WTC11 (cell line): ENCODE measurements at regions not wholly inside any gene's neighbourhood (a gene's known extent, or its start where the extent isn't known, plus 50 kb on each side); places are given as distances from the start of the nearest gene placed in this dataset.

ENCODE experiments used
- CREM ChIP-seq: sonication (generic); formaldehyde crosslinking; IDR thresholded peaks from 2 replicates; pipeline ENCODE4 v1.8.1; 2022; ENCODE audit warnings: mild to moderate bottlenecking, missing genetic modification reagents, moderate library complexity
- CTCF ChIP-seq: fragments of 200-600 bp; IDR thresholded peaks from 2 replicates; pipeline ENCODE4 v1.8.0; 2022; ENCODE audit warnings: antibody characterized with exemption
- E2F4 ChIP-seq: sonication (generic); formaldehyde crosslinking; IDR thresholded peaks from 2 replicates; pipeline ENCODE4 v1.8.1; 2022; ENCODE audit warnings: low read depth, mild to moderate bottlenecking, moderate library complexity, missing genetic modification reagents, borderline replicate concordance
- FOXJ3 ChIP-seq: sonication (generic); formaldehyde crosslinking; IDR thresholded peaks from 2 replicates; pipeline ENCODE4 v1.9.0; 2021; ENCODE audit warnings: missing genetic modification reagents, mild to moderate bottlenecking, borderline replicate concordance
- KAT7 ChIP-seq: sonication (generic); formaldehyde crosslinking; IDR thresholded peaks from 2 replicates; pipeline ENCODE4 v1.8.1; 2023; ENCODE audit warnings: missing genetic modification reagents, mild to moderate bottlenecking, borderline replicate concordance
- MYBL2 ChIP-seq: sonication (generic); formaldehyde crosslinking; IDR thresholded peaks from 2 replicates; pipeline ENCODE4 v1.8.1; 2023; ENCODE audit warnings: mild to moderate bottlenecking, moderate library complexity, missing genetic modification reagents
- NFYB ChIP-seq: sonication (generic); formaldehyde crosslinking; conservative IDR thresholded peaks from 2 replicates; pipeline ENCODE4 v1.8.0; 2022; ENCODE audit warnings: low read depth, missing genetic modification reagents
- NR3C1 ChIP-seq: sonication (generic); formaldehyde crosslinking; conservative IDR thresholded peaks from 2 replicates; pipeline ENCODE4 v1.8.1; 2023; ENCODE audit warnings: low read depth, mild to moderate bottlenecking, missing genetic modification reagents
- PRDM15 ChIP-seq: sonication (generic); formaldehyde crosslinking; IDR thresholded peaks from 2 replicates; pipeline ENCODE4 v1.8.0; 2022; ENCODE audit warnings: missing genetic modification reagents
- SOX15 ChIP-seq: fragments of 250-450 bp; sonication (Bioruptor Pico); IDR thresholded peaks from 2 replicates; pipeline ENCODE4 v1.9.0; 2021; ENCODE audit warnings: mild to moderate bottlenecking
- SP1 ChIP-seq: sonication (generic); formaldehyde crosslinking; conservative IDR thresholded peaks from 2 replicates; pipeline ENCODE4 v1.8.1; 2022; ENCODE audit warnings: missing genetic modification reagents
- STAT6 ChIP-seq: sonication (generic); formaldehyde crosslinking; conservative IDR thresholded peaks from 2 replicates; pipeline ENCODE4 v1.8.1; 2023; ENCODE audit warnings: mild to moderate bottlenecking, low read depth, missing genetic modification reagents, moderate library complexity
- ZNF138 ChIP-seq: sonication (generic); formaldehyde crosslinking; conservative IDR thresholded peaks from 2 replicates; pipeline ENCODE4 v1.8.1; 2022; ENCODE audit warnings: mild to moderate bottlenecking, moderate library complexity, missing genetic modification reagents

GRCh38 chr13:78161266-78161665 lies 242.6 kb upstream of the EDNRB start:
- TF ChIP-seq NFYB (no peak), CTCF (no peak), NR3C1 (CRISPR knock-in tag) (no peak), E2F4 (no peak), SP1 (CRISPR knock-in tag) (no peak), KAT7 (no peak), PRDM15 (CRISPR knock-in tag) (no peak), SOX15 (CRISPR knock-in tag) (no peak), ZNF138 (CRISPR knock-in tag) (no peak), CREM (CRISPR knock-in tag) (no peak), MYBL2 (CRISPR knock-in tag) (no peak), FOXJ3 (CRISPR knock-in tag) (no peak), STAT6 (CRISPR knock-in tag) (no peak)
